ENCODE measurements at regions not wholly inside any gene's neighbourhood (a gene's known extent, or its start where the extent isn't known, plus 50 kb on each side); places are given as distances from the start of the nearest gene placed in this dataset.

- 64 to 75% methylated on average over 3 to 4 of the region's 5 CpGs for WGBS, 2 donors
- Histone ChIP-seq H3K27me3 (no peaks in the 10 kb centered on the region), H3K36me3 (no peaks in the 10 kb centered on the region), H3K4me3 (no peak overlapping the region), H3K9me3 (no peaks in the 10 kb centered on the region), H3K4me1 (peaks cover 0 to 27% (median 7%) of the 10 kb centered on the region in 3 donors), H3K27ac (no peak overlapping the region)
- DNase-seq: no peak
- TF ChIP-seq CTCF (IDR thresholded peaks at IDR 0.05) (no peak), POLR2A (IDR thresholded peaks at IDR 0.05) (no peak)
- intact Hi-C loops (cut with DNase I): no loop called here
Measured at GRCh38 chr20:24743641-24744040, 205.4 kb upstream of the CST7 start.

- no peak for DNase-seq
- intact Hi-C loops (cut with DNase I): no loop called here
- H3K4me3 ChIP-seq: no peak overlapping the region
- H3K27me3 ChIP-seq: no peaks in the 10 kb centered on the region
- H3K27ac ChIP-seq: no peak overlapping the region
- no peaks in the 10 kb centered on the region for H3K36me3 ChIP-seq
- TF ChIP-seq CTCF (IDR thresholded peaks at IDR 0.05): no peak
- TF ChIP-seq POLR2A (IDR thresholded peaks at IDR 0.05): no peak
- H3K9me3 ChIP-seq: no peaks in the 10 kb centered on the region
- H3K4me1 ChIP-seq: peaks cover 0 to 27% (median 7%) of the 10 kb centered on the region in 3 donors
- 83 to 100% methylated on average over 1 to 2 of the region's 3 CpGs for WGBS, 2 donors
Measured at GRCh38 chr20:24744747-24745146, 204.3 kb upstream of the CST7 start.

GRCh38 chr20:24745206-24745605 is 203.9 kb upstream of the CST7 start:
- TF ChIP-seq CTCF (IDR thresholded peaks at IDR 0.05): no peak
- no peaks in the 10 kb centered on the region for H3K36me3 ChIP-seq
- H3K9me3 ChIP-seq: no peaks in the 10 kb centered on the region
- H3K4me3 ChIP-seq: no peak overlapping the region
- H3K4me1 ChIP-seq: peaks cover 0 to 27% (median 7%) of the 10 kb centered on the region in 3 donors
- no peak overlapping the region for H3K27ac ChIP-seq
- no peaks in the 10 kb centered on the region for H3K27me3 ChIP-seq
- intact Hi-C loops (cut with DNase I): no loop called here
- no peak for DNase-seq
- WGBS, 2 donors: 77% methylated on average over 6 of the region's 6 CpGs

- TF ChIP-seq CTCF (IDR thresholded peaks at IDR 0.05) (no peak), POLR2A (IDR thresholded peaks at IDR 0.05) (no peak)
- DNase-seq: no peak
- 29 to 47% methylated on average over 8 to 13 of the region's 14 CpGs for WGBS, 2 donors
- Histone ChIP-seq H3K4me1 (peaks cover 0 to 27% (median 7%) of the 10 kb centered on the region in 3 donors), H3K27me3 (no peaks in the 10 kb centered on the region), H3K27ac (peak overlapping the region in 2 of 4 donors; percentile 25 to 50), H3K9me3 (no peaks in the 10 kb centered on the region), H3K4me3 (no peak overlapping the region), H3K36me3 (no peaks in the 10 kb centered on the region)
- intact Hi-C loops (cut with DNase I): no loop called here
Measured at GRCh38 chr20:24745617-24746350, 203.3 kb upstream of the CST7 start.

GRCh38 chr20:24746351-24746685 is 202.8 kb upstream of the CST7 start:
- WGBS, 2 donors: 33 to 81% methylated on average over 3 to 7 of the region's 12 CpGs
- intact Hi-C loops (cut with DNase I): no loop called here
- DNase-seq: no peak
- Histone ChIP-seq H3K4me3 (no peak overlapping the region), H3K9me3 (no peaks in the 10 kb centered on the region), H3K36me3 (no peaks in the 10 kb centered on the region), H3K4me1 (peaks cover 0 to 27% (median 7%) of the 10 kb centered on the region in 3 donors), H3K27ac (peak overlapping the region in 2 of 4 donors; percentile 25 to 50), H3K27me3 (no peaks in the 10 kb centered on the region)
- TF ChIP-seq CTCF (IDR thresholded peaks at IDR 0.05) (no peak), POLR2A (IDR thresholded peaks at IDR 0.05) (no peak)

Measured in esophagus squamous epithelium (tissue), 5 donors.